ENCODE measurements at regions not wholly inside any gene's neighbourhood (a gene's known extent, or its start where the extent isn't known, plus 50 kb on each side); places are given as distances from the start of the nearest gene placed in this dataset.

DNA sequence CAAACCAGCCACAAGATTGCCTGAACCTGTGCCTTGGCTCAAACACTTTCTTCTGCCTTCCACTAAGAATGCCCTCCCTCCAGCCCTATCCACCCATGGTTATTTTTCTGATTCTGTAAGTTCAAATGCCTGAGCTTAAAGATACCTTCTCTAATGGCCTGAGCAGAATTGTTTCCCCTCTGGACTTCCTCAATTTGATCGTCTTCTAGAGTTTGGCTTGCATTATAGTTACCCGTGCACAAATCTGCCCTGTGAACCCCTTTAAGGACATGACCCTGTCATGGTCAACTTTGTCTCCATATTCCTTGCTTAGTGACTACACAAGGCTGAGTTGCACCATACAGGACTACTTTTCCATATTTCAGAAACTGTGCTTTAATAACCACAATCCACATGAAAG lies 481.0 kb downstream of the FOXO1 start (continued):
- TF ChIP-seq ZNF436 (CRISPR knock-in tag; IDR thresholded peaks at IDR 0.05) (no peak), FOXJ3 (CRISPR knock-in tag; IDR thresholded peaks at IDR 0.05) (no peak), ETV5 (CRISPR knock-in tag; IDR thresholded peaks at IDR 0.05; ENCODE audit: low read depth) (no peak), ZBTB12 (CRISPR knock-in tag; IDR thresholded peaks at IDR 0.05) (no peak), SAFB2 (IDR thresholded peaks at IDR 0.05; ENCODE audit: borderline replicate concordance, low read depth, low read length, severe bottlenecking) (no peak), CBFA2T2 (conservative IDR thresholded peaks at IDR 0.05) (no peak), EP400 (IDR thresholded peaks at IDR 0.05) (no peak), SAP30 (IDR thresholded peaks at IDR 0.05; ENCODE audit: borderline replicate concordance, insufficient read depth, low read depth, low read length, poor library complexity, severe bottlenecking) (no peak), ZNF175 (CRISPR knock-in tag; IDR thresholded peaks at IDR 0.05; ENCODE audit: low read depth) (no peak)

DNA sequence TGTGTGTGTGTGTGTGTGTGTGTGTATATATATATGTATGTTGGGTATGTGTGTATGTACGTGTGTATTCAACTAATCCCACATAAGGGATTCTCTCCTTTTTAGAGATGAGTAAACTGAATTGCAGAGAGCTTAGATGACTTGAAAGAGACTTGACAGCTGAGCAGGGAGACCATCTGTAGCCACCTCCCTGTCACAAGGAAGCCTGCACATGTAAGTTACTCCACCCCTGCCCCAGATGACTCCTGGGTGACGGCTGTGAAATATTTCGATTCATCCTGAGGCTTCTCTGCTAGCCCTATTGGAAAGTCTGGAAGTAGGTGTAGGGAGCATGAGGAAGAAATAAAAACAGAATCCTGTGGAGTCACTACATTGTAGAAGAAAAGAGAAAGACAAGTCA lies 480.4 kb downstream of the FOXO1 start:
- Histone ChIP-seq H3K9me3 (replicated peaks; ENCODE audit: control insufficient read depth, insufficient read depth, low read depth, low read length) (no peaks in the 10 kb centered on the region), H3K27me3 (ENCODE audit: control insufficient read depth in 2 of 2, insufficient read depth in 2 of 2, low read length in 2 of 2) (peaks cover 0 to 22% of the 10 kb centered on the region in 2 experiments; a peak in 2 of 5 replicates), H3K36me3 (ENCODE audit: control insufficient read depth, insufficient read depth, low read length) (no peaks in the 10 kb centered on the region), H3K4me1 (replicated peaks in 1 of 2; ENCODE audit: control insufficient read depth in 2 of 2, insufficient read depth in 2 of 2, low read length in 2 of 2) (no peaks in the 10 kb centered on the region), H2AFZ (ENCODE audit: low read depth, low read length) (no peak overlapping the region), H3K9me1 (ENCODE audit: control insufficient read depth, insufficient read depth, low read length) (no peaks in the 10 kb centered on the region), H3K9ac (ENCODE audit: insufficient read depth in 1 of 2, low read depth in 2 of 2, low read length in 2 of 2) (no peak overlapping the region), H3K79me2 (ENCODE audit: control insufficient read depth, insufficient read depth, low read length) (no peaks in the 10 kb centered on the region), H3K4me3 (no peak overlapping the region), H3K4me2 (ENCODE audit: insufficient read depth, low read length) (no peak overlapping the region), H4K20me1 (replicated peaks; ENCODE audit: control insufficient read depth, insufficient read depth, low read length) (no peaks in the 10 kb centered on the region), H3K27ac (ENCODE audit: extremely low read depth, low read depth, low read length) (no peak overlapping the region)
- ChIA-PET CTCF (ENCODE audit: low intra/inter-chr PET ratio) (no interaction called here), POLR2A (interaction anchor here (0.6 kb wide), 1 partner anchor 84 kb away, joined by 3 read pairs; no protein-coding TSS in a partner anchor)
- TF ChIP-seq CREB3 (tag; conservative IDR thresholded peaks at IDR 0.05; ENCODE audit: low read depth) (no peak), RB1 (IDR thresholded peaks at IDR 0.05; ENCODE audit: low read depth) (no peak), ETV1 (tag; conservative IDR thresholded peaks at IDR 0.05; ENCODE audit: low read depth) (no peak), NFIX (CRISPR knock-in tag; IDR thresholded peaks at IDR 0.05; ENCODE audit: low read depth) (no peak), CCAR2 (IDR thresholded peaks at IDR 0.05; ENCODE audit: low read depth, low read length) (no peak), SMARCA5 (IDR thresholded peaks at IDR 0.05) (no peak), GTF2E2 (tag; IDR thresholded peaks at IDR 0.05) (no peak), CBX8 (IDR thresholded peaks at IDR 0.05; ENCODE audit: borderline replicate concordance, extremely low read depth, low read depth, low read length, poor library complexity, severe bottlenecking) (no peak), ZBTB49 (CRISPR knock-in tag; IDR thresholded peaks at IDR 0.05; ENCODE audit: borderline replicate concordance) (no peak)
- 0% methylated on average over 3 of the region's 3 CpGs for WGBS (ENCODE audit: insufficient coverage, low coverage, missing lambda C conversion rate)
- no peak for DNase-seq (ENCODE audit: extremely low read depth in 1 of 4, low spot score in 3 of 4)
- intact Hi-C loops (cut with micrococcal nuclease) (no loop called here), in situ Hi-C loops (cut with MboI) (no loop called here)
- FAIRE-seq, result no peak
- ATAC-seq, result no peak
- BruUV-seq (replicated peaks), result no TSS peak
